Lung microvascular endothelial cell (primary cell): ENCODE measurements at regions not wholly inside any gene's neighbourhood (a gene's known extent, or its start where the extent isn't known, plus 50 kb on each side); places are given as distances from the start of the nearest gene placed in this dataset.

Source experiments
- DNase-seq, 2 donors: peaks; one replicate each; pipeline versions ENCODE4 v3.0.0 to v3.0.0-alpha.2; 2010; ENCODE audit warnings: low read depth in 2 of 2

- DNase-seq = no peak
These were observed 90.0 kb upstream of the SLC14A2 start for GRCh38 chr18:45525301-45525700.

GRCh38 chr18:45526114-45526841 is 89.0 kb upstream of the SLC14A2 start:
- peak in 1 of 2 donors; percentile 5 for DNase-seq

GRCh38 chr18:45527891-45528290 is 87.4 kb upstream of the SLC14A2 start:
- DNase-seq = no peak

- DNase-seq = peak in 1 of 2 donors; percentile 0
These were observed 86.5 kb upstream of the SLC14A2 start for GRCh38 chr18:45528712-45529336.

GRCh38 chr18:45538444-45538843 is 76.8 kb upstream of the SLC14A2 start:
- no peak for DNase-seq

GRCh38 chr18:45539491-45539891 is 75.8 kb upstream of the SLC14A2 start:
- DNase-seq = no peak

GRCh38 chr18:45540125-45540524 is 75.2 kb upstream of the SLC14A2 start:
- DNase-seq = no peak

- no peak for DNase-seq
These were observed 73.9 kb upstream of the SLC14A2 start for GRCh38 chr18:45541421-45541820.

GRCh38 chr18:45542043-45542442 is 73.2 kb upstream of the SLC14A2 start:
- DNase-seq = no peak

GRCh38 chr18:45547910-45548309 is 67.4 kb upstream of the SLC14A2 start:
- DNase-seq = no peak

- no peak for DNase-seq
These were observed 66.7 kb upstream of the SLC14A2 start for GRCh38 chr18:45548614-45549013.

- no peak for DNase-seq
These were observed 66.0 kb upstream of the SLC14A2 start for GRCh38 chr18:45549290-45549689.

- DNase-seq = no peak
These were observed 64.0 kb upstream of the SLC14A2 start for GRCh38 chr18:45551142-45551815.

GRCh38 chr18:45553723-45554388 is 61.4 kb upstream of the SLC14A2 start:
- no peak for DNase-seq

GRCh38 chr18:45554389-45554737 is 60.9 kb upstream of the SLC14A2 start:
- DNase-seq = no peak

GRCh38 chr18:45556222-45556621 is 59.1 kb upstream of the SLC14A2 start:
- DNase-seq = no peak

- DNase-seq = no peak
These were observed 58.0 kb upstream of the SLC14A2 start for GRCh38 chr18:45557287-45557686.

- DNase-seq = no peak
These were observed 57.5 kb upstream of the SLC14A2 start for GRCh38 chr18:45557779-45558178.

GRCh38 chr18:45559258-45559657 is 56.0 kb upstream of the SLC14A2 start:
- DNase-seq = no peak

GRCh38 chr18:45560870-45561269 is 54.4 kb upstream of the SLC14A2 start:
- no peak for DNase-seq

- DNase-seq = no peak
These were observed 52.5 kb upstream of the SLC14A2 start for GRCh38 chr18:45562567-45563479.
